ENCODE measurements at regions not wholly inside any gene's neighbourhood (a gene's known extent, or its start where the extent isn't known, plus 50 kb on each side); places are given as distances from the start of the nearest gene placed in this dataset.
"Not testable (repeated sequence)": the region's sequence is repeated elsewhere in the genome, so short reads cannot be mapped to it uniquely, and the experiment has no call there.

GRCh38 chr4:120211408-120212015 is 144.9 kb upstream of the MAD2L1 start:
- H3K4me3 ChIP-seq (ENCODE audit: low read depth, low read length) = no peak overlapping the region

GRCh38 chr4:120209706-120210105 is 143.1 kb upstream of the MAD2L1 start:
- no peak overlapping the region for H3K4me3 ChIP-seq (ENCODE audit: low read depth, low read length)

- H3K4me3 ChIP-seq (ENCODE audit: low read depth, low read length) = no peak overlapping the region
Observed at GRCh38 chr4:120207021-120207420, 140.4 kb upstream of the MAD2L1 start.

- H3K4me3 ChIP-seq (ENCODE audit: low read depth, low read length) = no peak overlapping the region
Observed at GRCh38 chr4:120202222-120202621, 135.6 kb upstream of the MAD2L1 start.

GRCh38 chr4:120200573-120201110 is 134.0 kb upstream of the MAD2L1 start:
- H3K4me3 ChIP-seq (ENCODE audit: low read depth, low read length) = not testable (repeated sequence)

GRCh38 chr4:120198411-120198810 is 131.8 kb upstream of the MAD2L1 start:
- H3K4me3 ChIP-seq (ENCODE audit: low read depth, low read length) = no peak overlapping the region

GRCh38 chr4:120177603-120178002 is 111.0 kb upstream of the MAD2L1 start:
- H3K4me3 ChIP-seq (ENCODE audit: low read depth, low read length) = no peak overlapping the region

- H3K4me3 ChIP-seq (ENCODE audit: low read depth, low read length) = no peak overlapping the region
Observed at GRCh38 chr4:120175272-120175671, 108.6 kb upstream of the MAD2L1 start.

- H3K4me3 ChIP-seq (ENCODE audit: low read depth, low read length) = no peak overlapping the region
Observed at GRCh38 chr4:120163895-120164294, 97.2 kb upstream of the MAD2L1 start.

GRCh38 chr4:120158841-120159463 is 92.3 kb upstream of the MAD2L1 start:
- no peak overlapping the region for H3K4me3 ChIP-seq (ENCODE audit: low read depth, low read length)

- no peak overlapping the region for H3K4me3 ChIP-seq (ENCODE audit: low read depth, low read length)
Observed at GRCh38 chr4:120158046-120158445, 91.4 kb upstream of the MAD2L1 start.

- no peak overlapping the region for H3K4me3 ChIP-seq (ENCODE audit: low read depth, low read length)
Observed at GRCh38 chr4:120156120-120156718, 89.6 kb upstream of the MAD2L1 start.

GRCh38 chr4:120155287-120155686 is 88.6 kb upstream of the MAD2L1 start:
- H3K4me3 ChIP-seq (ENCODE audit: low read depth, low read length) = no peak overlapping the region

- no peak overlapping the region for H3K4me3 ChIP-seq (ENCODE audit: low read depth, low read length)
Observed at GRCh38 chr4:120144634-120145033, 78.0 kb upstream of the MAD2L1 start.

- no peak overlapping the region for H3K4me3 ChIP-seq (ENCODE audit: low read depth, low read length)
Observed at GRCh38 chr4:120144041-120144440, 77.4 kb upstream of the MAD2L1 start.

- no peak overlapping the region for H3K4me3 ChIP-seq (ENCODE audit: low read depth, low read length)
Observed at GRCh38 chr4:120139392-120139791, 72.7 kb upstream of the MAD2L1 start.

- no peak overlapping the region for H3K4me3 ChIP-seq (ENCODE audit: low read depth, low read length)
Observed at GRCh38 chr4:120132935-120133334, 66.3 kb upstream of the MAD2L1 start.

- no peak overlapping the region for H3K4me3 ChIP-seq (ENCODE audit: low read depth, low read length)
Observed at GRCh38 chr4:120130786-120131185, 64.1 kb upstream of the MAD2L1 start.

All from iPS-11a (cell line).